Kidney epithelial cell (primary cell): ENCODE measurements at regions not wholly inside any gene's neighbourhood (a gene's known extent, or its start where the extent isn't known, plus 50 kb on each side); places are given as distances from the start of the nearest gene placed in this dataset.
A peak's percentile ranks its signal among the peaks of the same experiment; 100 is the strongest.

Experiments
- DNase-seq: peaks from one replicate; pipeline ENCODE4 v3.0.0-alpha.2; 2010; ENCODE audit warnings: low read depth
- H3K27me3 ChIP-seq: 2 replicates; pipeline ENCODE4 v1.6.0; 2011; ENCODE audit warnings: low read length; ENCODE audit not compliant: control insufficient read depth, insufficient read depth
- H3K36me3 ChIP-seq: 2 replicates; pipeline ENCODE4 v1.5.1; 2011; ENCODE audit warnings: low read length; ENCODE audit not compliant: control insufficient read depth, insufficient read depth
- H3K4me3 ChIP-seq: 2 replicates; pipeline ENCODE4 v1.5.1; 2011; ENCODE audit warnings: low read depth, mild to moderate bottlenecking, control low read depth, low read length
- TF ChIP-seq, protein P1 (sequence below): IDR thresholded peaks from 2 replicates; pipeline ENCODE4 v1.5.1; 2011; ENCODE audit warnings: mild to moderate bottlenecking, moderate library complexity, low read length, control low read depth, inconsistent platforms; ENCODE audit not compliant: insufficient read depth, poor library complexity, severe bottlenecking

GRCh38 chr11:109027851-109028250 lies 363.0 kb downstream of the DDX10 start:
- Histone ChIP-seq H3K36me3 (no peaks in the 10 kb centered on the region), H3K27me3 (no peaks in the 10 kb centered on the region), H3K4me3 (no peak overlapping the region)
- TF ChIP-seq, protein P1, sequence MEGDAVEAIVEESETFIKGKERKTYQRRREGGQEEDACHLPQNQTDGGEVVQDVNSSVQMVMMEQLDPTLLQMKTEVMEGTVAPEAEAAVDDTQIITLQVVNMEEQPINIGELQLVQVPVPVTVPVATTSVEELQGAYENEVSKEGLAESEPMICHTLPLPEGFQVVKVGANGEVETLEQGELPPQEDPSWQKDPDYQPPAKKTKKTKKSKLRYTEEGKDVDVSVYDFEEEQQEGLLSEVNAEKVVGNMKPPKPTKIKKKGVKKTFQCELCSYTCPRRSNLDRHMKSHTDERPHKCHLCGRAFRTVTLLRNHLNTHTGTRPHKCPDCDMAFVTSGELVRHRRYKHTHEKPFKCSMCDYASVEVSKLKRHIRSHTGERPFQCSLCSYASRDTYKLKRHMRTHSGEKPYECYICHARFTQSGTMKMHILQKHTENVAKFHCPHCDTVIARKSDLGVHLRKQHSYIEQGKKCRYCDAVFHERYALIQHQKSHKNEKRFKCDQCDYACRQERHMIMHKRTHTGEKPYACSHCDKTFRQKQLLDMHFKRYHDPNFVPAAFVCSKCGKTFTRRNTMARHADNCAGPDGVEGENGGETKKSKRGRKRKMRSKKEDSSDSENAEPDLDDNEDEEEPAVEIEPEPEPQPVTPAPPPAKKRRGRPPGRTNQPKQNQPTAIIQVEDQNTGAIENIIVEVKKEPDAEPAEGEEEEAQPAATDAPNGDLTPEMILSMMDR: no peak
- DNase-seq: peak; percentile 44

- DNase-seq: no peak
- H3K36me3 ChIP-seq: no peaks in the 10 kb centered on the region
- H3K27me3 ChIP-seq: no peaks in the 10 kb centered on the region
- no peak overlapping the region for H3K4me3 ChIP-seq
- TF ChIP-seq, protein P1: no peak
Measured at GRCh38 chr11:109029927-109030326, 365.1 kb downstream of the DDX10 start.

GRCh38 chr11:109033627-109034338 lies 368.9 kb downstream of the DDX10 start:
- H3K4me3 ChIP-seq: no peak overlapping the region
- peak; percentile 43 for DNase-seq

GRCh38 chr11:109034339-109034696 lies 369.4 kb downstream of the DDX10 start:
- Histone ChIP-seq H3K36me3 (no peaks in the 10 kb centered on the region), H3K27me3 (no peaks in the 10 kb centered on the region), H3K4me3 (no peak overlapping the region)
- no peak for DNase-seq
- TF ChIP-seq, protein P1: no peak

More at GRCh38 chr11:109033627-109034338, 368.9 kb downstream of the DDX10 start:
- Histone ChIP-seq H3K36me3 (no peaks in the 10 kb centered on the region), H3K27me3 (no peaks in the 10 kb centered on the region)
- TF ChIP-seq, protein P1: no peak

DNA sequence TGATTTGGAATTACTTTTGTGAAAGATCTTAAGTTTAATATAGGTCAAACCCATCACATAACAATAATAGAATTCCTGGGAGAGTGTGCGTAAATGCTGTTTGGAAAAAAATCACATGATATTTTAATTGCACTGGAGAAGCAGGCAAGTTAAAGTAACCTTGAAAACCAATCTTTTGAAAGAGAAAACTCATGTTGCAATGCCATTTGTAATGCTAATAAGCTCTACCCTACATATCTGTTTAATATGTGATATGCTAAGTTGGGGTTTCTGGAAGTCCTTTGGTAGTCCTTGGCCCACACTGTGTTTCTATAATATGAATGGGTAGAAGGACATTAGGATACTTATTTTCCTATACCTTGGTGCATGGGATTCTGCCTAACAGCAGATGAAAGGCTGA lies 370.4 kb downstream of the DDX10 start:
- Histone ChIP-seq H3K36me3 (no peaks in the 10 kb centered on the region), H3K27me3 (no peaks in the 10 kb centered on the region), H3K4me3 (no peak overlapping the region)
- no peak for DNase-seq
- TF ChIP-seq, protein P1: no peak

DNA sequence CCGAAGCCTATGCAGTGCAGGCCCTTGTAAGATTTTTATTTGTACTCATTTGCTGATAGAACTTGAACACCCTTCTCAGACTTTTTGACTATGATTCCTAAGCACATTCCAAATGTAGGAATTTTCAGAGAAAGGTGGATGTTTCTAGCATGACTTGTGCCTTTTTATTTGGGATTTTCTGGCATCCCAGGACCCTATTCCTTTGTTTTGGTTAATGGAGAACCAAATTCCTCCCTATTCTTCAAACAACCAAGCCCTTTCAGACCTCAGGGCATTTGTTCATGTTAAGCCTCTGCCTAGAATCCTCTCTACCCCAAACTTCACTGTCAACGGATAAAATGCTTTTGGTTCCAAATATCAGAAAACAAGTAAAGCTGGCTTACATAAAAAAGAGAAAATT lies 371.1 kb downstream of the DDX10 start:
- H3K27me3 ChIP-seq: no peaks in the 10 kb centered on the region
- TF ChIP-seq, protein P1: no peak
- H3K36me3 ChIP-seq: no peaks in the 10 kb centered on the region
- no peak for DNase-seq
- no peak overlapping the region for H3K4me3 ChIP-seq
